ENCODE measurements at regions not wholly inside any gene's neighbourhood (a gene's known extent, or its start where the extent isn't known, plus 50 kb on each side); places are given as distances from the start of the nearest gene placed in this dataset.
"Not testable (repeated sequence)": the region's sequence is repeated elsewhere in the genome, so short reads cannot be mapped to it uniquely, and the experiment has no call there.

- DNase-seq (ENCODE audit: low spot score), result no peak
Observed at GRCh38 chr3:157857440-157857839, 248.8 kb downstream of the SHOX2 start.

GRCh38 chr3:157856078-157856939, 249.9 kb downstream of the SHOX2 start:
- no peak for DNase-seq (ENCODE audit: low spot score)

DNA sequence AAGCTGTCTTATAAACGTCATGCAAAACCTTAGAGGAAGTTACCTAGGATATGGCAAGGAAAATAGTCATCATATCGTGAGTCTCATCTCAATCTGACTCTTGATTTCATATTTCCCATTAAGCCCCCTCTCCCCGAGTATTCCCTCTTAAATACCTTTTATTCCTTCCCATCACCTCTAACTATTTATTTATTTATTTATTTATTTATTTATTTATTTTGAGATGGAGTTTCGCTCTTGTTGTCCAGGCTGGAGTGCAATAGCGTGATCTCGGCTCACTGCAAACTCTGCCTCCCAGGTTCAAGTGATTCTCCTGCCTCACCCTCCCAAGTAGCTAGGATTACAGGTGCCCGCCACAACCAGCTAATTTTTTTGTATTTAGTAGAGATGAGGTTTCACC, 260.4 kb downstream of the SHOX2 start:
- not testable (repeated sequence) for DNase-seq (ENCODE audit: low spot score)

DNA sequence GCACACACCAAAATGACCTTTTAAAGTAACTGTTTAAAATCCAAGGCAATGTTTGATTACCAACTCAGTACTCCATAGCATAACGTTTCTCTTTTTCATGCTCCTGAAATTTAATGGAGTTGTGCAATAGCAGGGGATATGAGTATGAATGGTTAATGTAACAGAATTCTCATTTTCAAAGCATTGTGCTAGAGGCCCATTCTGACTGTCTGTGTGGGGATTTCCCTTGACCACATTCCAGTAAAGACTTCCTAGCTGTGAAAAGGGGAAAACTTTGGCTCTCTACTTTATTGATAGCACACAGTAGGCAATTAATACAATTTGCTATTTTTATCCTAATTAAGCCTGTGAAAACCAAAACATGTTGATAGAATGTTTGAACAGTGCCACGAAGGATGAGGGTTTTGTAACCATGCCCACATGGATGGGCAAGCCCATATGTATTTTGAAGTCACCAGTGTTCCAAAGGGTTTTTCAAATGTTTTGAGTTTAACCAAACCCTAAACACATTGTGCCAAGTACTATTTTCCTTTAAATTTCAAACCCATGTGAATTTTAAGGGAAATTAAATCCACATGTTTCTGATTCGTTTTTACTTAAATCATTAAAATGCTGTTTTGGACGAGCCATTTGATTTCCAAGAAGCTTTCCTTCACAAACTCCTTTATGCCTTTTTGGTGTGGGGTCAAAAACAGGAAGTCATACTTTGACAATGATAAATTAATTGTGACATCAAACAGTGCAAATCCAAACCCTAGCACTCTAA, 261.2 kb downstream of the SHOX2 start:
- no peak for DNase-seq (ENCODE audit: low spot score)

- no peak for DNase-seq (ENCODE audit: low spot score)
Observed at GRCh38 chr3:157844216-157844615, 262.0 kb downstream of the SHOX2 start.

DNA sequence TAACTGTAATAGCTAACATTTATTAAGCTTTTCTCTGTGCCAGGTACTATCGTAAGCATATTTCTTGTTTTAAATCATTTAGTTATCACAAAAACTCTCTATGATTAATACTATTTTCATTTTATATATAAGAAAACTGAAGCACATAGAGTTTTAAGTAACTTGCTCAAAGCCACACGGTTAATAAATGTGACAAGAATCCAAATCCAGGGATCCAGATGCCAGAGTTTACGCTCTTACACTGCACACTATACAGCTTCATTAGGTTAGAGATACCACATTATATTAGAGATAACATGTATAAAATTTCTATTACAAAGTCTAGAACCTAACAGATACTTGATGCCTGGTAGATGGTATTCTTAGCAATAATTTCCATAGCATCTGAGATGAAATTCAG, 265.2 kb downstream of the SHOX2 start:
- no peak for DNase-seq (ENCODE audit: low spot score)

DNA sequence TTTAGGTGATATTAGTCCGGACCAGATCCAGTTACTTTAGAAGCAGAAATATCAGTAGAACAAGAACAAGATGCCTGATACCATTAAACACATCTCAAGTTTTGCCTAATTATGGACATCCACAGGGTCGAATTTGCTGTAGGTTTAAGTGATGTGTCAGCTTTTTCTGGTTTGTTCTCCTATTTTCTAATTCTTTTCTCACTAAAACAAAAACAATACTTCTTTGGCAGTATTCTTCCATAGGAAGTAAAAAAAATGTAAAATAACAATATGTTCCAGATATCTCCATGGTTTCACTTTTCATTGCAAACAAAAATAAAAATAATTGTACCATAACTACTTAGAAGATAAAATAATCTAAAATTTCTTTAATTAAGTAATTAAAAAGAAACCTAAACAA, 265.7 kb downstream of the SHOX2 start:
- DNase-seq (ENCODE audit: low spot score), result no peak

DNA sequence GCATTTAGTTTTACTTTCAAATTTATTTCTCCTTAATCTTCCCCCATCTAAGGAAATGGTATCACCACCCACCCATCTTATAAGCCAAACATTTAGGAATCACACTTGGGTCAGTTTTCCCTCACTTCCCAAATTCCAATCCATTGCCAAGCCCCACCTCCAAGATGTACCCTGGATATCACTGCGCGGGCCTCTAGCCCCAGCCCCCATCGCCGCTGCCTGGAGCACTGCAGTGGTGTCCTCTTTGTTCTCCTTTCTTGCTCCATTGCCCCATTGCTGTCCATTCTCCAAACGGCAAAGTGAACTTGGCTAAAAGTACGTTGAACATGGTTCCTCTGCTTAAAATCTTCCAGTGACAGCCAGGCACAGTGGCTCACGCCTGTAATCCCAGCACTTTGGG, 267.8 kb downstream of the SHOX2 start:
- no peak for DNase-seq (ENCODE audit: low spot score)

GRCh38 chr3:157837336-157837735, 268.9 kb downstream of the SHOX2 start:
- no peak for DNase-seq (ENCODE audit: low spot score)

- DNase-seq (ENCODE audit: low spot score), result no peak
Observed at GRCh38 chr3:157836022-157836421, 270.2 kb downstream of the SHOX2 start.

DNA sequence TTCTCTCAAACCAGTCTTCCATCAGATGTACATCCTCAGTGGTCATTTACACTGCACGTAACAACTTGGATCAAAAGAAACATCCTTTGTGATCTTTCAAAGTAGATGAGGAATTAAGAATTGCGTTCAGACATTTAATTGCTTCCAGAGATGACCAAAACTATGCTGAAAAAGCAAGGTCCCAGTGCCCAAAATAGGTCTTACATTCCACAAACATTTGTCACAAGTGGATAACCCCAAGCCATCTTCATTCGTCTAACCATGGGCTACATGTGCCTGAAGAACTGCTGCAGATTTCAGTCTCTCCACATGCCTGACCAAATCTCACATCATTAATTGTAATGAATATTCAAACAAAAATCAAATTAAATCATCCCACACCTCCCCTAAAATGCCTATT, 273.6 kb downstream of the SHOX2 start:
- no peak for DNase-seq (ENCODE audit: low spot score)

- DNase-seq (ENCODE audit: low spot score), result no peak
Observed at GRCh38 chr3:157830556-157831236, 275.5 kb downstream of the SHOX2 start.

DNA sequence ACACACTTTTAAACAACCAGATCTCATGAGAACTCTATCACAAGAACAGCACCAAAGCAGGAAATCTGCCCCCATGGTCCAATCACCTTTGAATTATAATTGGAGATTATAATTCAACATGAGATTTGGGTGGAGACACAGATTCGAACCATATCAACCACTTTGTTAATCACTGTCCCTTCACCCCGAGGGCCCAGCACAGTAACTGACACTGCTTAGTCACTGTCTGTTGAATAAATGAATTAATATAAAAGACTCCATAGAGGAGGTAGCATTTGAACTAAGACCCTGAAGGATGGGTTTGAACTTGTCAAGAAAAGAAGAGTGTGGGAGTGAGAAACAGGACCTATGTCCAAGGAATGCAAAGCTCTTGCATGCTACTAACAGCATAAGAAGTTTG, 276.4 kb downstream of the SHOX2 start:
- DNase-seq (ENCODE audit: low spot score), result no peak

GRCh38 chr3:157824281-157824680, 281.9 kb downstream of the SHOX2 start:
- DNase-seq (ENCODE audit: low spot score), result no peak

DNA sequence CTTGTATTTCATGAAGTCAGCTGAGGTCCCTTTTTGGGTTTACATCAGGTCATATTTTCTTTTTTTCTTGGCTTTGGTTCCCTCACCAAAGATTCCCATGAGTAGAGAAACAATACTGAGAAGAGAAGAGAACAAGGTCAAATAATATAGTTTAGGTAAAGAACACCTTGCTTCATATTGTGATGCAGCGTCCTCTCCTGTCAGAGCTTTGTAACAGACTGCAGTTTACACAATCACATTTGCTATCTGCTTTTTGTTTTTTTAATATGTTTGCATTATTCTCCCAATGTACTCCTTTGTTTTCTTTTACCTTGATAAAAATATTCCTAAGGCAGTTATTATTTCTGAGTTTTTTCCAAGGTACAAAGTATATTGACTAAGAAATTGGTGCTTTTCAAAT, 283.2 kb downstream of the SHOX2 start:
- DNase-seq (ENCODE audit: low spot score), result no peak

DNA sequence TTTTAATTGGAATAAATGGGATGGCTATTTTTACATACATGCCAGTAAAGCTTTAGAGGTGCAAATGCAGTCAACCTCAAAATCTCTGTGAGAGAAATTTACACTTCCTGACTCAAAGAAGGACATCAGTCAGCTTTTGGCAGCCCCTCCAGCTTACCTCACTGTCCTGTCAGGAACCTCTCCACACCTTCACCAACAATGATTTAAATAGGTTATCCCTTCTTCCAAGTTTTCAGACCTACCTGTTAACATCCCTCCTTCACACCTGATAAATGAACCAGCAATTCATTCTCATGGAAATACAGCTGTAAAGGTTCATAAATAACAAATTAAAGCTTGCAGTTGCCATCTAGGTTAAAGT, 286.1 kb downstream of the SHOX2 start:
- no peak for DNase-seq (ENCODE audit: low spot score)

GRCh38 chr3:157819270-157820156, 286.7 kb downstream of the SHOX2 start:
- DNase-seq (ENCODE audit: low spot score), result no peak

DNA sequence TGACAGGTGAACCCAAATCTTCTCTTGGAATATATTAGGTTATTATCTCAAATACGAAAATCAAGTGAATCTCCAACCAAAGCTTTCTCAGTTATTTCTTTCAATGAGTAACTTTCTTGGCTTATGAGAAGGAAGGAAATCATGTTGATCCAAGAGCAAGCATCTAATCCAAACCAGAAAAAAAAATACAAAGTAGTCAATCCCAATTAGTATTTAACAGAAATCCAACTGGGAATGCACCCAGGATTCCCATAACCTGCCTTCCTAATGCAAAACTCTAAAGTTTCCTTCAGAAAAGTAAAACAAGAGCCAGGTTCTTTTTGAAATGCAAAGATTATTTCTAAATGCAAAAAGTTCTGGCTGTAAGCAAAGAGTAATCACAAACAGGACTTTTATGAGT, 289.3 kb downstream of the SHOX2 start:
- no peak for DNase-seq (ENCODE audit: low spot score)

- no peak for DNase-seq (ENCODE audit: low spot score)
Observed at GRCh38 chr3:157816296-157816695, 289.9 kb downstream of the SHOX2 start.

DNA sequence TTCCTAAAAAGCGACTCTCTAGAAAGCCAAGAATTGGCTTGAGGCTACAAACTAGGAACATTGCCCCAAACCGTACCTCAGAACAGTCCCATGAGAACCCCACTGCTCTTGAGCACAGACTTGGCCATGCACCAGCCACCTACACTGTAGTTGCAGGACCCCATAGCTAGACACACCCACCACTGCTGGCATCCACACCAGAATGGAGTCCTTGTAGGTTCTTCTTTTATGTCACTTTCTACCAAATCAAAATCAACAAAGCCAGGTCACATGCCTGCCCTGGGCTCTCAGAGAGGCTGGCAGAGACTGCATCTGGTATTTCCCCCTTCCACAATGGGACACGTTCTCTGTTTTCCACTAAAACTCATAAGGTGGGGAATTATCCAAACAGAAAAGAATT, 290.5 kb downstream of the SHOX2 start:
- DNase-seq (ENCODE audit: low spot score), result no peak

DNA sequence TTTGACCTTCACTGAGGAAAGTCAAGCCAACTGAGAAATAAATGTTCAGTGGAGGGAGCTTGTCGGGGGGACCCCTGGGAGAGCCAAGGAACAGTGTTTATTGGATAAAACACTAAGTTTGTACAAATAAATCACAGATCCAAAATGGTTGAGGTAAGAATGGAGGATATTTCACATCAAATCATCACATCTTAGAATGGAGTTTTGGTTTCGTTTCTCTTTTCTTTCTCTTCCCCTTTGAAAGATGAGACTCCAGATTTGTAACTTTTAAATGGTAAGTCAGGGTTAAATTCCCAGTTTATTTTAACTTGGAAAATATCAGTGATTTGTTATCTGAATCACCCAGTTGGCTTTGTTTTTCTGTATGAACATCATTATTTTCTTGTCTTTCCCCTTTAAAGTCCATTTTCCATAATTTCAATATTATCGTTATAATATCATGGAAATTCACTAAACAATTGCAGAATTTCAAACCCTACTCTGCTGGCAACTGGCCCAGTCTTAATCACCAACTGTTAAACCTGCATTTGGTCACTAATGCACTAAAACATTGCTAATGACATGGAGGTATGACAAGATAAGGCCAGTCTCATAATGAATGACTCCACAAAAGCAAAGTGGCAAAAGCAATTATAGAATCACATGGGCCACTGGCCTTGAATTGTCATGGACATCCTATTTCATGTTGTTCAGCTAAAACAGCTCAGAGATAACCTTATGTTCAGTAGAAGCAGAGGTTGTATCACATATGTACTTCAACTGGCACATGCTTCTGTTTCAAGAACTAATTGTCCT, 295.1 kb downstream of the SHOX2 start:
- no peak for DNase-seq (ENCODE audit: low spot score)

Data from activated CD4-positive, alpha-beta T cell treated with anti-CD3 and anti-CD28 coated beads, Interleukin-2, Interleukin-4, amounts not matched to agents 100 ng/mL and 50 ng/mL, durations not matched to agents 16 hours and 8 hours (primary cell).